ENCODE measurements at regions not wholly inside any gene's neighbourhood (a gene's known extent, or its start where the extent isn't known, plus 50 kb on each side); places are given as distances from the start of the nearest gene placed in this dataset.
"Not testable (repeated sequence)": the region's sequence is repeated elsewhere in the genome, so short reads cannot be mapped to it uniquely, and the experiment has no call there.

- DNase-seq (ENCODE audit: extremely low read depth, low read depth) = no peak
Observed at GRCh38 chr12:67067453-67068203, 201.5 kb upstream of the CAND1 start.

GRCh38 chr12:67068204-67068731 is 200.9 kb upstream of the CAND1 start:
- DNase-seq (ENCODE audit: extremely low read depth, low read depth) = no peak
- TF ChIP-seq CTCF (IDR thresholded peaks at IDR 0.05; ENCODE audit: low read depth, low read length) = no peak; the same call in 1 of the 2 replicates

More at GRCh38 chr12:67067453-67068203, 201.5 kb upstream of the CAND1 start:
- TF ChIP-seq CTCF (IDR thresholded peaks at IDR 0.05; ENCODE audit: low read depth, low read length) = no peak

- TF ChIP-seq CTCF (IDR thresholded peaks at IDR 0.05; ENCODE audit: low read depth, low read length) = no peak
- DNase-seq (ENCODE audit: extremely low read depth, low read depth) = no peak
Observed at GRCh38 chr12:67068761-67069450, 200.3 kb upstream of the CAND1 start.

- TF ChIP-seq CTCF (IDR thresholded peaks at IDR 0.05; ENCODE audit: low read depth, low read length) = no peak; the same call in 1 of the 2 replicates
- no peak for DNase-seq (ENCODE audit: extremely low read depth, low read depth)
Observed at GRCh38 chr12:67069451-67070306, 199.5 kb upstream of the CAND1 start.

- no peak for DNase-seq (ENCODE audit: extremely low read depth, low read depth)
- no peak for TF ChIP-seq CTCF (IDR thresholded peaks at IDR 0.05; ENCODE audit: low read depth, low read length)
Observed at GRCh38 chr12:67070307-67070600, 198.9 kb upstream of the CAND1 start.

- DNase-seq (ENCODE audit: extremely low read depth, low read depth) = no peak
- no peak for TF ChIP-seq CTCF (IDR thresholded peaks at IDR 0.05; ENCODE audit: low read depth, low read length)
Observed at GRCh38 chr12:67070604-67071003, 198.6 kb upstream of the CAND1 start.

GRCh38 chr12:67072281-67072680 is 196.9 kb upstream of the CAND1 start:
- not testable (repeated sequence) for DNase-seq (ENCODE audit: extremely low read depth, low read depth)
